ENCODE measurements at regions not wholly inside any gene's neighbourhood (a gene's known extent, or its start where the extent isn't known, plus 50 kb on each side); places are given as distances from the start of the nearest gene placed in this dataset.

DNA sequence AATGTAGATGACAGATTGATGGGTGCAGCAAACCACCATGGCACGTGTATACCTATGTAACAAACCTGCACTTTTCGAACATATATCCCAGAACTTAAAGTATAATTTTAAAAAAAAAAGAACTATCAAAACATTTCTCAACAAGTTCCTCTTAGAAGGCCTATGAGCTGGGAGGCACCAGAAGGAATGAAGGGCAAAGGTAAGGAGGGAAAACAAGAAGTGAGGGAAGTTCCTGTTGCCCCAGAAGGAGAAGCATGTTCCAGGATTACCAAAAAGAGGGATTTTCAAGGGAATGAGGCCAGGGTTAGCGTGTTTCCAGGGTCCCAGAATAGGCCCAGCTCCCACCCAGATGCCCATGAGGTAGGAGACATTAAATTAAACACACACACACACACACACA lies 361.0 kb downstream of the SETD4 start:
- in situ Hi-C loops (cut with HindIII; ENCODE audit: low pct_unique_long_range_greater_than_20kb, low sequenced_read_pairs): no loop called here
- TF ChIP-seq JUND (IDR thresholded peaks at IDR 0.05; ENCODE audit: low read depth): no peak
- no peak for DNase-seq (ENCODE audit: low read depth in 1 of 2, low spot score in 1 of 2)

DNA sequence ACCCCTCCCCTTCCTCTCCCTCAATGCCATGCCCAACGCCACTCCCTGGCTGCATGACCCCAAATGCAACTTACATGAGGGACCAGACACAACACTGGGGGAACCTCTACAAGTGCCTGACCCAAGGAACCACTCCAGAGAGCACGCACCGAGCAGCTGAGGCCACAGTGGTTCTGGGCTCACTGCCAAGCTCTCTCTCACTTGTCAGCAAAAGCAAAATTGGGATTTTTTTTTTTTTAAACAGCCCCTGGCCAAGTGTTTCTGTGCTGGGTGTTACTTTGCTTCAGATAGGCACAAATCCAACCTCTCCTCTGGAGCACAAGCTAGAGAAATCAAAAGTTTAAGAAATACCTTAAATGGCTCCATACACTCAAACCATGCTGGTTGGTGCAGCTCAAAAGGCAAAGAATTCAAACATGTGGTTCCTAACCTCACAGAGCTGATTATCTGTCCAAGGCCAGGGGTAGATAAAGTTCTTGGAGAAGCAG lies 363.0 kb downstream of the SETD4 start:
- in situ Hi-C loops (cut with HindIII; ENCODE audit: low pct_unique_long_range_greater_than_20kb, low sequenced_read_pairs): no loop called here
- DNase-seq (ENCODE audit: low read depth in 1 of 2, low spot score in 1 of 2): no peak
- no peak for TF ChIP-seq JUND (IDR thresholded peaks at IDR 0.05; ENCODE audit: low read depth)

GRCh38 chr21:35696644-35697043 lies 363.7 kb downstream of the SETD4 start:
- in situ Hi-C loops (cut with HindIII; ENCODE audit: low pct_unique_long_range_greater_than_20kb, low sequenced_read_pairs): no loop called here
- TF ChIP-seq JUND (IDR thresholded peaks at IDR 0.05; ENCODE audit: low read depth): no peak
- DNase-seq (ENCODE audit: low read depth in 1 of 2, low spot score in 1 of 2): no peak

DNA sequence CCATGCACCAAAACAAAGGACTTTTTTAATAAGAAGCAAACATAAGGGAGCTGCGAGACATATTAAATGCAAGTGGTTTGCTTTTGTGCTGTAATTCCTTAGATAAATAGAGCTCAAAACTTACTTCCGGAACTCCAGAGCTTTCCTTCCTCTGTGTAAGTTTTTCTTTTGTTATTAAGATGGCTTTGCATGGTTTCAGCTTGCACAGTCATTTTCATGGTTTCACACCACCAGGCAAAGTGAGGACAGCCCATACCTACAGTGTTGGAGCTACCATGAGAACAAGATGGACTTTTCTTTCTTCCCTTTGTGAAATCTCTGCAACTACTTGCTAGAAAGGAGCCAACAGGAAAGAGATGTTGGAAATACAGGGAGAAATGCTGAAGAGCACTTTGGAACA lies 368.0 kb downstream of the SETD4 start:
- DNase-seq (ENCODE audit: low read depth in 1 of 2, low spot score in 1 of 2): no peak
- in situ Hi-C loops (cut with HindIII; ENCODE audit: low pct_unique_long_range_greater_than_20kb, low sequenced_read_pairs): no loop called here
- no peak for TF ChIP-seq JUND (IDR thresholded peaks at IDR 0.05; ENCODE audit: low read depth)

GRCh38 chr21:35690436-35690835 lies 369.9 kb downstream of the SETD4 start:
- TF ChIP-seq JUND (IDR thresholded peaks at IDR 0.05; ENCODE audit: low read depth): no peak
- DNase-seq (ENCODE audit: low read depth in 1 of 2, low spot score in 1 of 2): no peak
- in situ Hi-C loops (cut with HindIII; ENCODE audit: low pct_unique_long_range_greater_than_20kb, low sequenced_read_pairs): no loop called here

DNA sequence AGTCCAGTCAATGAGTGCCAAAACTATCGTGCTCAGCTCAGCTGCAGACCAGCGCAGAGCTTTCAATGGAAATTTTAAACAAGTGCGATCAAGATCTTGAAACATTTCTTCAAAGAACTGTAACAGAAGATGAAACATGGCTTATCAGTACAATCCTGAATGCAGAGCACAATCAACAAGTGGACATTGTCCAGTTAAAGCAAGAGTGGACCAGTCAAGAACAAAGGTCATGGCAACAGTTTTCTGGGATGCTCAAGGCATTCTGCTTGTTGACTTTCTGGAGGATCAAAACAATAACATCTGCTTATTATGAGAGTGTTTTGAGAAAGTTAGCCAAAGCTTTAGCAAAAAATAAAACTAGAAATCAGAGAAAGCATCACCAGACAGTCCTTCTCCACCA lies 374.2 kb downstream of the SETD4 start:
- in situ Hi-C loops (cut with HindIII; ENCODE audit: low pct_unique_long_range_greater_than_20kb, low sequenced_read_pairs): no loop called here
- DNase-seq (ENCODE audit: low read depth in 1 of 2, low spot score in 1 of 2): no peak

DNA sequence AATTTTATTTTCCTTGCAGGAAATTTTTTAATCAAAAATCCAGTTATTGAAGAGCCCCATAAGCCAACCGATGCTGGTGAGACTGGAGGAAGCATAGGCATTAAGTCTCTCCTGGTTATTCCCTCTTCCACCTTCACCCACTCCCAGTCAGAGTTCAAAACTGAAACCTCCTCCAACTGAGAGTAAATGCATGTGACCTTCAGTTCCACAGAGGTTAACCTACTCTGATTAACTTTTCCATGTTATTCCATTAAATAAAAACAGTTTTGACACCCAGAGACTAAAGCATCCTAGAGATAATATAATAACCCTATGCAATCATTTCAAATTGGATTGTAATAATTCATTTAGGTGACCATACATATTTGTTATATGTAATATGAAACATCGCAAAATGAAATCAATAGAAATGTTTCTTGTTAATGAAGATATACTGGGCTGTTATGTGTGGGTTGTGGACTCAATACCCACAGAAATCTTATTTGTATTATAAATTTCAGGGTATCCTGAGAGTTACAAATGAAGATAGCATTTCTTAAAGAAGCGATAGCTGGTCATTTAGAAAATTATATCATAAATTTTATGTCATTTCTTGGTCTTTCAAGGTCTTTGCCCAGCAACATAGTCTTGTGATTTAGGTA lies 376.5 kb downstream of the SETD4 start:
- TF ChIP-seq JUND (IDR thresholded peaks at IDR 0.05; ENCODE audit: low read depth): no peak
- in situ Hi-C loops (cut with HindIII; ENCODE audit: low pct_unique_long_range_greater_than_20kb, low sequenced_read_pairs): no loop called here
- DNase-seq (ENCODE audit: low read depth in 1 of 2, low spot score in 1 of 2): no peak

More for the DNA sequence above, 374.2 kb downstream of the SETD4 start:
- no peak for TF ChIP-seq JUND (IDR thresholded peaks at IDR 0.05; ENCODE audit: low read depth)

- in situ Hi-C loops (cut with HindIII; ENCODE audit: low pct_unique_long_range_greater_than_20kb, low sequenced_read_pairs): no loop called here
- DNase-seq (ENCODE audit: low read depth in 1 of 2, low spot score in 1 of 2): no peak
- no peak for TF ChIP-seq JUND (IDR thresholded peaks at IDR 0.05; ENCODE audit: low read depth)
Observed at GRCh38 chr21:35682904-35683549, 377.3 kb downstream of the SETD4 start.

DNA sequence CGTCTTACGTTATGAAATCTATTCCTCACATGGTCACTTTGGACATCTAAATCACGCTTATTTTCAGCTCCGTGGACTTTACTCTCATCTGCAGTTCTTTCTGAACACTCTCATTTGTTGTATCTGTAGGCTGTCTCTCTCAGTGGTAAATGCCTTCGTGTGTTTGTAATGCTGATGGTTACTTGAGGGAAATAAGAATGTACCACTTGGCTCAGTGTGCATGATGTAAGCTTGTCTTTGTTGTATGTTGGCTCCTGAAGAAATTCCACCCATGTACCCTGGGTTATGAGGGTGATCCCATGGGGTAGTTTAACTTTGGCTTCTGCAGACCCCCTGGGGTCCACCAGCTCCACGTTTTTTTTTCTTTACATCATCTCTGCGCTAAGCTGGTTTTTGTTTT lies 378.4 kb downstream of the SETD4 start:
- in situ Hi-C loops (cut with HindIII; ENCODE audit: low pct_unique_long_range_greater_than_20kb, low sequenced_read_pairs): no loop called here
- no peak for TF ChIP-seq JUND (IDR thresholded peaks at IDR 0.05; ENCODE audit: low read depth)
- no peak for DNase-seq (ENCODE audit: low read depth in 1 of 2, low spot score in 1 of 2)

DNA sequence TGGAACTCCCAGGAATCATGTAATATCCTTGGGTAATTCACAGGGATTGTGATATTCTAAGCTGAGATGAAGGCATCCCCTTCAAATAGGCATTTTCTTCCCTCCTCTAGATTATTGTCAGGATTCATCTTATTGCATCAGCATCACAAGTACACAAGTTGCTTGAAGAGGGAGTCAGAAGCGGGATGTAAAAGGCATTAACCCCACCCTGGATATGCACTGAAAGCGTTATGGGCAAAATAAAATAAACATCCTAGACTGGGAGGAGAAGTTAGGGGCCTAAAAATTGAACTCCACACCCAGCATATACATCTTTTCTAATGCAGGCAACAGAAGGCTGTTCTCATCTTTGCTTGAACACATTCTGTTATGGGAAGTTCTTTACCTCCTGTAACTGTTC lies 381.2 kb downstream of the SETD4 start:
- in situ Hi-C loops (cut with HindIII; ENCODE audit: low pct_unique_long_range_greater_than_20kb, low sequenced_read_pairs): no loop called here
- no peak for DNase-seq (ENCODE audit: low read depth in 1 of 2, low spot score in 1 of 2)
- no peak for TF ChIP-seq JUND (IDR thresholded peaks at IDR 0.05; ENCODE audit: low read depth)

- no peak for DNase-seq (ENCODE audit: low read depth in 1 of 2, low spot score in 1 of 2)
- in situ Hi-C loops (cut with HindIII; ENCODE audit: low pct_unique_long_range_greater_than_20kb, low sequenced_read_pairs): no loop called here
- TF ChIP-seq JUND (IDR thresholded peaks at IDR 0.05; ENCODE audit: low read depth): no peak
Observed at GRCh38 chr21:35678393-35678792, 381.9 kb downstream of the SETD4 start.

- TF ChIP-seq JUND (IDR thresholded peaks at IDR 0.05; ENCODE audit: low read depth): no peak
- DNase-seq (ENCODE audit: low read depth in 1 of 2, low spot score in 1 of 2): peak in 1 of 2 experiments; percentile 88
- in situ Hi-C loops (cut with HindIII; ENCODE audit: low pct_unique_long_range_greater_than_20kb, low sequenced_read_pairs): no loop called here
Observed at GRCh38 chr21:35677298-35677841, 383.0 kb downstream of the SETD4 start.

- no peak for TF ChIP-seq JUND (IDR thresholded peaks at IDR 0.05; ENCODE audit: low read depth)
- DNase-seq (ENCODE audit: low read depth in 1 of 2, low spot score in 1 of 2): no peak
- in situ Hi-C loops (cut with HindIII; ENCODE audit: low pct_unique_long_range_greater_than_20kb, low sequenced_read_pairs): no loop called here
Observed at GRCh38 chr21:35674895-35675470, 385.3 kb downstream of the SETD4 start.

Measured in T47D (cell line).